ENCODE measurements at regions not wholly inside any gene's neighbourhood (a gene's known extent, or its start where the extent isn't known, plus 50 kb on each side); places are given as distances from the start of the nearest gene placed in this dataset.
"Not testable (repeated sequence)": the region's sequence is repeated elsewhere in the genome, so short reads cannot be mapped to it uniquely, and the experiment has no call there.

DNA sequence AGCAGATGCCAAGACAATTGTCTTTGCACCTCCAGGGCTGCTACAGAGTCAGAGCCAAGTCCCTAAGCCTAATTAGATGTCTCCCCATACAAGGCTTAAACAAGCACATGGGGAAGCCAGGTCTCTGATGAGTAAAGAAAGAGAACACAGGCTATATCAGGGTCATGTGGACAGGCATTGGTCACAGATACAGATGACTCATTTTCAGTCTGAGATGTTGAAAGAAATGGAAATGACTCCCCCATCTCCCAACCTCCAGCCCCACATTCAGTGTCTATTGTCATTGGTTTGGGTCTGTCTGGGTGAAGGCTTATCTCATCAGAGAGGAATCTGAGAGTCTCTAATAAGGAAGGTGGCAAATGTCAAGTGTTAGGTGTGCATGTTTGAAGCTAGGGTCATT is 290.1 kb upstream of the KIAA1217 start:
- TF ChIP-seq, protein P1, sequence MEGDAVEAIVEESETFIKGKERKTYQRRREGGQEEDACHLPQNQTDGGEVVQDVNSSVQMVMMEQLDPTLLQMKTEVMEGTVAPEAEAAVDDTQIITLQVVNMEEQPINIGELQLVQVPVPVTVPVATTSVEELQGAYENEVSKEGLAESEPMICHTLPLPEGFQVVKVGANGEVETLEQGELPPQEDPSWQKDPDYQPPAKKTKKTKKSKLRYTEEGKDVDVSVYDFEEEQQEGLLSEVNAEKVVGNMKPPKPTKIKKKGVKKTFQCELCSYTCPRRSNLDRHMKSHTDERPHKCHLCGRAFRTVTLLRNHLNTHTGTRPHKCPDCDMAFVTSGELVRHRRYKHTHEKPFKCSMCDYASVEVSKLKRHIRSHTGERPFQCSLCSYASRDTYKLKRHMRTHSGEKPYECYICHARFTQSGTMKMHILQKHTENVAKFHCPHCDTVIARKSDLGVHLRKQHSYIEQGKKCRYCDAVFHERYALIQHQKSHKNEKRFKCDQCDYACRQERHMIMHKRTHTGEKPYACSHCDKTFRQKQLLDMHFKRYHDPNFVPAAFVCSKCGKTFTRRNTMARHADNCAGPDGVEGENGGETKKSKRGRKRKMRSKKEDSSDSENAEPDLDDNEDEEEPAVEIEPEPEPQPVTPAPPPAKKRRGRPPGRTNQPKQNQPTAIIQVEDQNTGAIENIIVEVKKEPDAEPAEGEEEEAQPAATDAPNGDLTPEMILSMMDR (IDR thresholded peaks at IDR 0.05; ENCODE audit: low read depth, low read length, missing control alignments) = no peak
- in situ Hi-C loops (cut with HindIII; ENCODE audit: low sequenced_read_pairs) = no loop called here
- no peak overlapping the region for H3K4me3 ChIP-seq (ENCODE audit: low read depth, low read length)
- DNase-seq (ENCODE audit: low read depth) = no peak

DNA sequence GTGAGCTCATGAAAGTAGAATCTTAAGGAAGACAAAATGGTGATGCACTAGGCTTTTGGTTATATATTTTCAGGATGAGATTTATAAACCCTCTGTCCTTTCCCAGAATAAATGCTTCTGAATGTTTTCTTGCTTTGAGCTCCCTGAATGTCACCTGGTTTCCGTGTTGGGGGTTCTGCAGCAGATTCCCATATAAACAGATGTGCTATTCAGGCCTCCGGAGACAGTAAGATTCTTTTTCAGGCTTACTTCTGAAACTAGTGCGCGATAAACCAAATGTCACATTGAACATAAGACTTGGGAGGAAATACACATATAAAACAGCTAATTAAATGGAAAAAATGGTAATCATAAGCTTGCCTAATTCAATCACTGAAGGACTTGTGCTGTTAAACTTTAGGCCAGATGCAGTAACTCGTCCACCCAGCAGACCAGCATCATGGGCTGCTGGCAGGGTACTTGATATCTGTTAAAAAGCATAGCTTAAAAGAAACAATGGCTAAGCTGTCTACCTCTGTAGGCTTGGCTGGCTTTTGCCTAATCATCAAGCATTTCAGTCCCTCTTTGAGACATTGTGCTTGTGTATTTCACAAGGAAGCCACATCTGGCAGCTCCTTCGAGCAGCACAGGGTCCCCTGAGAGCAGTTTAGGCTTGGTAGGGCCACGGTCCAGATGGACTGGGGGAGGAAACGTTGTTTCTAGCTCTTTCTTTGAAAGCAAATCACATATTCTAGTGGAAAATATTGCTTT is 281.2 kb upstream of the KIAA1217 start:
- TF ChIP-seq, protein P1 (IDR thresholded peaks at IDR 0.05; ENCODE audit: low read depth, low read length, missing control alignments) = no peak
- H3K4me3 ChIP-seq (ENCODE audit: low read depth, low read length) = no peak overlapping the region
- no peak for DNase-seq (ENCODE audit: low read depth)
- in situ Hi-C loops (cut with HindIII; ENCODE audit: low sequenced_read_pairs) = no loop called here

DNA sequence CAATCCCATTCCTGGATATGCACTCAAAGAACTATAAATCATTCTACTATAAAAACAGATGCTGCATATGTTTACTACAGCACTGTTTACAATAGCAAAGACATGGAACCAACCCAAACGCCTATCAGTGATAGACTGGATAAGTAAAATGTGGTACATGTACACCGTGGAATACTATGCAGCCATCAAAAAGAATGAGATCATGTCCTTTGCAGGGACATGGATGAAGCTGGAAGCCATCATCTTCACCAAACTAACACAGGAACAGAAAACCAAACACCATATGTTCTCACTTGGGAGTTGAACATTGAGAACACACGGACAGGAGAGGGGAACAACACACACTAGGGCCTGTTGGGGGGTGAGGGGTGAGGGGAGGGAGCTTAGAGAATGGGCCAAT is 274.9 kb upstream of the KIAA1217 start:
- DNase-seq (ENCODE audit: low read depth); in situ Hi-C loops (cut with HindIII; ENCODE audit: low sequenced_read_pairs); H3K4me3 ChIP-seq (ENCODE audit: low read depth, low read length): not testable (repeated sequence)

DNA sequence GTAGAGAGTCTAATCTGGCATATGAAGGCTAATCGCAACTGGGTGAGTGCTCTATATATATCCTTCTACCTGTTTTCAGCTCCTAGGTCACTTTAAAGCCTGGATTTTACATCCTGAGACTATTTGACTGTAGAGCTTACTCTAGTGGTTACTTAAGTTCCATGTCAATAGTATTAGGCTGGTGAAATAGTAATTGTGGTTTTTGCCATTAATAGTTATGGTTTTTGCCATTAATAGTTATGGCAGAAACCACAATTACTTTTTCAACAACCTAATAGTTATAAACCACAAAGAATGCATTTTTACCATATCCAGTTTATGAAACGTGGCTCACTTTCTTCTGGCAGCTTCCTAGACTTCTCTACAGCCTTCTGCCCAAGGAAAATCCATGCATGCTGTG is 263.1 kb upstream of the KIAA1217 start:
- TF ChIP-seq, protein P1 (IDR thresholded peaks at IDR 0.05; ENCODE audit: low read depth, low read length, missing control alignments) = no peak
- H3K4me3 ChIP-seq (ENCODE audit: low read depth, low read length) = no peak overlapping the region
- in situ Hi-C loops (cut with HindIII; ENCODE audit: low sequenced_read_pairs) = no loop called here
- DNase-seq (ENCODE audit: low read depth) = no peak

DNA sequence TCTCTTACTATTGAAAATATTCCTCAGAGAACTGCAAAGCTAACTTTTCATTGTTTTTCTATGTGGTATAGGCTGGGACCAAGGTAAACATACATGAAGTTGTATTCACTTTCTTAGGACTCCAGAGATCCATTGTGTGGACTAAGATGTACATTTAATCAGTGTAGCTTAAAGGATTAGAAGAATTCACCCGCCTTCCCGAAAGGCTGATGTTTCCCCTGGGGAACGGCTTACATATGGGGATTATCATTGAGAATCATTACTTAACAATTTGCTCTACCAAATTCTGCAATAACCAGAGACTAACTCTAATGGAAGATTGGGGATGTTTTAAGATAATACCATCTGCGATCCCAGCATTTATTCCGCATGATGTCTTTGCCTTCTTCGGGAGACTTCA is 257.1 kb upstream of the KIAA1217 start:
- no peak for DNase-seq (ENCODE audit: low read depth)
- TF ChIP-seq, protein P1 (IDR thresholded peaks at IDR 0.05; ENCODE audit: low read depth, low read length, missing control alignments) = no peak
- in situ Hi-C loops (cut with HindIII; ENCODE audit: low sequenced_read_pairs) = no loop called here
- H3K4me3 ChIP-seq (ENCODE audit: low read depth, low read length) = no peak overlapping the region

DNA sequence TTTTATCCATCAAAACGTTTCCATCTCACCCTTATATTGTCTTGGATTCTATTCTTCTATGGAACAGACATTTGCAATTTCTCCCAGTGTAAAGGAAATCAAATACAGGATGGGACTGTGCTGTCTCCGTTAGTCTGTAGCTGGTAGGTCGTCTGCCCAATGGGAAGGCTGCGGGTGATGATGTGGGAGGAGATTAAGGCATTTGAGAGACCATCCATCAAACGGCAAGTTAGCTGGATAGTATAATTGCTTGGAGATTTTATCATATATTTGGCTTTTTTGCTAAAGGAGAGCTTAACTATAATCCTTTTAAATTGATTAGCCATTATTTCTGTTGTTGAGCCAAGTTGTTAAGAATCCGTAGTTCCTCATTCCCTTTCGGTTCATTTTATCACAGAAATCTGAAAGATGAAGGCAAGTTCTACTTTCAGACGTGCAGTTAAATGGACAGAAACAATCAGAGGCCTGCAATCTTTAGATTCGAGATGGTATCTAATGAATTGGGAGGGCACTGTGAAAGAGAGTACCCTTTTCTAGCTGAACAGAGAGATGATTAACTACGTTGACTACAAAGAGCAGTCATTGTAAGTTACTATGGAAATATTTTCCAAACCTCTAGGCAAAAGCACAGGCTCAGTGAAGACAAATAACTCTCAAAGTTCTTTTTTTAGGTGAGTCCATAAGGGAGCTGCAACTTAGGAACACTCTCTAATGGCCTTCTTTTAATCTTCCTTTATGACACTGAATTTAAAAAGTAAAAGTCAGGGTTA is 253.3 kb upstream of the KIAA1217 start:
- TF ChIP-seq, protein P1 (IDR thresholded peaks at IDR 0.05; ENCODE audit: low read depth, low read length, missing control alignments) = no peak
- in situ Hi-C loops (cut with HindIII; ENCODE audit: low sequenced_read_pairs) = no loop called here
- DNase-seq (ENCODE audit: low read depth) = no peak
- no peak overlapping the region for H3K4me3 ChIP-seq (ENCODE audit: low read depth, low read length)

DNA sequence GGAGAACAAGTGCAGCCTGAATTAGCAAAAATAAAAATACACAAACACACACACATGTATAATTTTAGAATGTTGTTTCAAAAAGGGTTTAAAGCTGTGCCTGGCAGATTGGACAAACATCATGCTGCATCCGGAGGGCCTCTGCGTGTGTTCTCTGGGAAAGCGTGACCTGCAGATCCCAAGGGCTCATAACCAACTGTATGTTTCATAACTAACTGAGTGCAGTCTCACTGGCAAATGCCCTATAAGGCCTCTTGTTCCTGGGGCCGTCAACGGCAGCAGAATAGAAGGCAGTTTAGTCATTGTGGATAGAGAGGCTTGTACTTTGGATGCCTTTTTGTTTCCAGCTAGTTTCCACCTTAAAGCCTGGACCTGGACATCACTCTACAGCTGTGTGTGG is 243.8 kb upstream of the KIAA1217 start:
- DNase-seq (ENCODE audit: low read depth) = no peak
- in situ Hi-C loops (cut with HindIII; ENCODE audit: low sequenced_read_pairs) = no loop called here
- H3K4me3 ChIP-seq (ENCODE audit: low read depth, low read length) = no peak overlapping the region
- TF ChIP-seq, protein P1 (IDR thresholded peaks at IDR 0.05; ENCODE audit: low read depth, low read length, missing control alignments) = no peak
